Esophagus muscularis mucosa (tissue), 4 donors: ENCODE measurements at regions not wholly inside any gene's neighbourhood (a gene's known extent, or its start where the extent isn't known, plus 50 kb on each side); places are given as distances from the start of the nearest gene placed in this dataset.

ENCODE experiments used
- DNase-seq: peaks from one replicate; pipeline ENCODE4 v3.0.0-alpha.2; 2017; ENCODE audit errors: extremely low spot score
- H3K27ac ChIP-seq, 4 donors: fragments of 200-600 bp; sonication (generic); replicated peaks in 1 of 4; 1 replicate in 3 of 4; 2 replicates in 1 of 4; pipeline ENCODE4 v1.5.1; 2016 to 2019; ENCODE audit warnings: mild to moderate bottlenecking in 1 of 4
- H3K27me3 ChIP-seq, 4 donors: fragments of 200-600 bp; sonication (generic); one replicate each; pipeline versions ENCODE4 v1.5.1 to v1.6.0; 2016 to 2019
- H3K36me3 ChIP-seq, 4 donors: fragments of 200-600 bp; sonication (generic); one replicate each; pipeline ENCODE4 v1.5.1; 2016 to 2019
- H3K4me1 ChIP-seq, 4 donors: fragments of 200-600 bp; sonication (generic); one replicate each; pipeline ENCODE4 v1.5.1; 2016 to 2019
- H3K4me3 ChIP-seq, 4 donors: fragments of 200-600 bp; sonication (generic); 1 replicate in 2 of 4; 2 replicates in 2 of 4; pipeline ENCODE4 v1.5.1; 2016 to 2019; ENCODE audit warnings: mild to moderate bottlenecking in 4 of 4, moderate library complexity in 1 of 4
- H3K9me3 ChIP-seq, 4 donors: fragments of 200-600 bp; sonication (generic); 1 replicate in 3 of 4; 2 replicates in 1 of 4; pipeline ENCODE4 v1.5.1; 2016 to 2019
- EP300 ChIP-seq: sonication (generic); formaldehyde crosslinking; IDR thresholded peaks from one replicate; pipeline ENCODE4 v1.6.1; 2017; ENCODE audit warnings: antibody characterized with exemption
- POLR2A ChIP-seq: fragments of 450-650 bp; IDR thresholded peaks from one replicate; pipeline ENCODE4 v1.6.1; 2017; ENCODE audit warnings: antibody characterized with exemption, moderate library complexity, mild to moderate bottlenecking, low read depth
- POLR2AphosphoS5 ChIP-seq, 2 donors: sonication (generic); formaldehyde crosslinking; IDR thresholded peaks; one replicate each; pipeline ENCODE4 v1.6.1; 2017; ENCODE audit warnings: antibody characterized with exemption in 2 of 2
- WGBS: methylation state at CpG from one replicate; pipeline ENCODE4 v1.1.5; 2018; 5-methylcytosine and 5-hydroxymethylcytosine counted together
- intact Hi-C: fragments of 100-400 bp; cut with DNase I; formaldehyde crosslinking; loops from one replicate; pipeline ENCODE4 v1.15.1; 2023
- TF ChIP-seq, protein P1 (sequence below), 3 experiments: fragments of 200-600 bp in 2 of 3; fragments of 450-650 bp in 1 of 3; sonication (generic) in 2 of 3; IDR thresholded peaks; one replicate each; pipeline ENCODE4 v1.5.1; 2017 to 2019; ENCODE audit warnings: antibody characterized with exemption in 3 of 3, mild to moderate bottlenecking in 2 of 3, moderate library complexity in 1 of 3

DNA sequence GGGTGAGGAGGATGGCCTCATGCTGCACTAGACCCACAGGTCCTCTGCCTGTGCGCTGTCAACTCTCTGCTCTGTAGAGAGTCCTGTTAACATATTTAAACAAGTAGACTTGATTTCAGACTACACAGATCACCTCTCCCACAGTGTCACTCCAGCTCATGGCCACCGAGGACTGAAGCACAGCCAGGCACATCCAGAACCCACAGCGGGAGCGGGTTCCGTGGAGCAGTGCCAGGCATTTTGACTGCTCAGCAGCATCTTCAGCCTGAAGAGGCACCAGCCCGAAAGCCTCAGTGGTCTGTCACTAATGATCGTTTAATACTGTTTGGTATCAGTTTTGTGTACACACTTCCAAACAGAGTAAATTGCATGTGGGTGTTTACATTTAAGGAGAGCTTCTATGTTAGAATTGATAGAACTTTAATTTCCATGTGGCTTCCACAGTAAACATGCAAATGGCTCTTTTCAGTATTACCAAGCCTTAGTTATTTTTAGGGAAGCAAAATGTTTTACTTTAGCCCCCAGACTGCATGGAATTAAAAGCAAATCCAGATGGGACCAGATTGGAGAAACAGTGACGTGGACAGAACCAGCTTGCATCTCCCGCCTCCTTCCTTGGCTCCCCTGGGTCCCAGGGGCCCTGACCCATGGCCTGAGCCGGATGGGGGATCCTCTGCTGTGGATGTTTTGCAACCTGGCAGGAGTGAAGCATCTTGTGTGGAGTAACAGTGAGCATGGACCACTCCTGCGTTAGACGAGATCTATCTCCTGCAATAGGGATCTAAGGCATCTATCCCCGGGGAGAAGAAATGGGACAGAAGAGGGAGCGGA lies 196.7 kb upstream of the CDH4 start:
- WGBS, result 75% methylated on average over 9 of the region's 14 CpGs
- DNase-seq, result no peak
- H3K36me3 ChIP-seq, result no peaks in the 10 kb centered on the region
- no peak overlapping the region for H3K4me3 ChIP-seq
- no peaks in the 10 kb centered on the region for H3K27me3 ChIP-seq
- peaks cover 0 to 21% (median 16%) of the 10 kb centered on the region in 4 donors for H3K4me1 ChIP-seq
- no peaks in the 10 kb centered on the region for H3K9me3 ChIP-seq
- no peak for TF ChIP-seq POLR2AphosphoS5 (IDR thresholded peaks at IDR 0.05)
- TF ChIP-seq EP300, result no peak
- TF ChIP-seq, protein P1, sequence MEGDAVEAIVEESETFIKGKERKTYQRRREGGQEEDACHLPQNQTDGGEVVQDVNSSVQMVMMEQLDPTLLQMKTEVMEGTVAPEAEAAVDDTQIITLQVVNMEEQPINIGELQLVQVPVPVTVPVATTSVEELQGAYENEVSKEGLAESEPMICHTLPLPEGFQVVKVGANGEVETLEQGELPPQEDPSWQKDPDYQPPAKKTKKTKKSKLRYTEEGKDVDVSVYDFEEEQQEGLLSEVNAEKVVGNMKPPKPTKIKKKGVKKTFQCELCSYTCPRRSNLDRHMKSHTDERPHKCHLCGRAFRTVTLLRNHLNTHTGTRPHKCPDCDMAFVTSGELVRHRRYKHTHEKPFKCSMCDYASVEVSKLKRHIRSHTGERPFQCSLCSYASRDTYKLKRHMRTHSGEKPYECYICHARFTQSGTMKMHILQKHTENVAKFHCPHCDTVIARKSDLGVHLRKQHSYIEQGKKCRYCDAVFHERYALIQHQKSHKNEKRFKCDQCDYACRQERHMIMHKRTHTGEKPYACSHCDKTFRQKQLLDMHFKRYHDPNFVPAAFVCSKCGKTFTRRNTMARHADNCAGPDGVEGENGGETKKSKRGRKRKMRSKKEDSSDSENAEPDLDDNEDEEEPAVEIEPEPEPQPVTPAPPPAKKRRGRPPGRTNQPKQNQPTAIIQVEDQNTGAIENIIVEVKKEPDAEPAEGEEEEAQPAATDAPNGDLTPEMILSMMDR (IDR thresholded peaks at IDR 0.05), result no peak
- no peak for TF ChIP-seq POLR2A
- intact Hi-C loops, result no loop called here
- H3K27ac ChIP-seq, result no peak overlapping the region

DNA sequence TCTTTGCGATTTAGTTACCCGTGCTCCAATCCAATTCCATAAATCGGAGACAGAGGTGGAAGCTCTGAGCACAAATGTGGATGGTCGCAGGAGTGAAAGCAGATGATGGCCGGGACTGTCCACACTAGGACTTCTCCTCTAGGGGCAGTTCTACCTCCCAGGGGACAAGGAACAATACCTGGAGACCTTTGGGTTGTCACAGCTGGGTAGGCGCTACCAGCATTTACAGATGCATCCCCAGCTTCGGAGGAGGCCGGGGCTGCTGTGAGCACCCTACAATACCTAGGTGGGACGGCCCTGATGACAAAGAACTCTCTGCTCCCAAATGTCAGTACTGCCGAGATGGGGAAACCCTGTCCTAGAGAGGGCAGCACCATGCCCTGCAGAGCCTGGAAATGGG lies 195.9 kb upstream of the CDH4 start:
- H3K4me1 ChIP-seq, result peaks cover 0 to 21% (median 16%) of the 10 kb centered on the region in 4 donors
- intact Hi-C loops, result no loop called here
- no peak overlapping the region for H3K4me3 ChIP-seq
- no peaks in the 10 kb centered on the region for H3K36me3 ChIP-seq
- TF ChIP-seq, protein P1 (IDR thresholded peaks at IDR 0.05), result no peak
- no peak for TF ChIP-seq POLR2AphosphoS5 (IDR thresholded peaks at IDR 0.05)
- TF ChIP-seq POLR2A, result no peak
- TF ChIP-seq EP300, result no peak
- 96% methylated on average over 4 of the region's 10 CpGs for WGBS
- no peaks in the 10 kb centered on the region for H3K27me3 ChIP-seq
- DNase-seq, result no peak
- no peaks in the 10 kb centered on the region for H3K9me3 ChIP-seq
- no peak overlapping the region for H3K27ac ChIP-seq

DNA sequence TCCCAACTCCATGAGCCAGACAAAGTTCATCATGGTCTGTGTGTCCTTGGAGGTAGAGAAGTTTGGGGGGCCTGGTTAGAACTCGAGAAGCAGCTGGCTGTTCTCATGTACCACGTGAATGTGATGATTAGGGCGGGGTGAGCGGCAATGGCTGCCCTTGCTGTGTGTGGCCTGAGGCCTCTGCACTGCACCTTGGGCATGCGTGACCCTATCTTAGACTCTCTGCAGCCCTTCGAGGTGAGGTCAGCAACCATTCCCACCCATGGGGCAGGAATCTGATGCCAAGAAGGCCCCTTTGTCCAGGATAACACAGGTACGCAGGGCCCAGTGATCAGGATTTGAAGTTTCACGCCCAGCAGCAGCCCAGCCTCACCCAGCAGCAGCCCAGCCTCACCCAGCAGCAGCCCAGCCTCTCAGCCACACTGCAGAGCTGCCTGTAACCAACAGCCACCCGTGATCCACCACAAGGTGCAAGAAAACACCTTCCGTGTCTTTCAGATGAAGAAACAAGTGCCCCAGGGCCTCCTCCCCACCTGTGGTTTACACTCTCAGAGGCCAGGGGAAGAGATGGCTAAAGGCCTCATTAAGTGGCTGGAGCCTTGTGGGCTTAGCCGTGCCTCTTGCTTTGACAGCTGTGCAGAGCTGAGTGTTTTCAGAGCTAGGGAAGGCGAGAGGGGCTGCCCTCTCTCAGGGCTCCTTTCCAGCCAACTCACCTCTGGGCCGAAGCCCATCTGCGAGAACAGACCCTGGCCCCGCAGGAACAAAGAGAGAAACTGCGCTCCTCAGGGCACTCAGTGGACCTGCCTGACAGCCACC lies 195.2 kb upstream of the CDH4 start:
- no peaks in the 10 kb centered on the region for H3K36me3 ChIP-seq
- intact Hi-C loops, result no loop called here
- H3K4me3 ChIP-seq, result no peak overlapping the region
- DNase-seq, result no peak
- H3K27me3 ChIP-seq, result no peaks in the 10 kb centered on the region
- WGBS, result 71% methylated on average over 16 of the region's 16 CpGs
- TF ChIP-seq POLR2AphosphoS5 (IDR thresholded peaks at IDR 0.05), result no peak
- TF ChIP-seq, protein P1 (IDR thresholded peaks at IDR 0.05), result no peak
- H3K9me3 ChIP-seq, result no peaks in the 10 kb centered on the region
- H3K27ac ChIP-seq, result no peak overlapping the region
- peaks cover 0 to 21% (median 16%) of the 10 kb centered on the region in 4 donors for H3K4me1 ChIP-seq

DNA sequence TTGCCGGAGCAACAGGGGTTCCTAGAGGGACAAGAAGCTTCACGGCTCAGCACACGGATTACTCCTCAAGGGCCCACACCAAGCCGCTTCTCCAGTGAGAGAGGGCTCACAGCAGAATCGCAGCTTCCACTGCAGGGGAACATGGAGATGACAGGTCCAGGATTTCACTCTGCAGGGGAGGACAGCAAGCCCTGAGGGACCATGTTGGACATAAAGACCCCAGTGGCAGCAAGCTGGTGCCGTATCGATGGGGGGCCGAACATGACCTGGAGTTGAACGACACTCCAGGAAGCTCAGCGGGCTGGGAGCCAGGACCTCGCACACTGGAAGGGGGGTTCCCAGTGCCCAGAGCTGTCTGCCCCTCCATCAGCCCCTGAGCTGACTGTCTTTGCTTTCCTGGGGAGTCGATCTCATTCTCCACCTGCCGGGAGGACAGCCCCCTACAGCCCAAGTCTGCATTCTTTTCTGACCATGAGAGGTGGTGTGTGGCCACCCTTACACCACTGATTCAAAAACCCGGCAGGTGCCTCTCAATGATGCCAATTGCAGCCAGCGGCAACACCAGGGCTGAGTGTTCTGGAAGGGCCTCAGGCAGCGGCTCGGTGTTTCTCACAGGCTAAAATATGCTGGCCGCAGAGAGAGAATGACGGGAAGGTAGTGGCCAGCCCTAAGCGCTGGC lies 194.5 kb upstream of the CDH4 start:
- Histone ChIP-seq H3K9me3 (no peaks in the 10 kb centered on the region), H3K36me3 (no peaks in the 10 kb centered on the region), H3K4me1 (peaks cover 0 to 20% (median 15%) of the 10 kb centered on the region in 4 donors), H3K27ac (no peak overlapping the region), H3K4me3 (no peak overlapping the region), H3K27me3 (no peaks in the 10 kb centered on the region)
- intact Hi-C loops, result no loop called here
- DNase-seq, result no peak
- WGBS, result 73% methylated on average over 8 of the region's 20 CpGs
- TF ChIP-seq POLR2A, result no peak
- TF ChIP-seq POLR2AphosphoS5 (IDR thresholded peaks at IDR 0.05), result no peak
- TF ChIP-seq EP300, result no peak
- TF ChIP-seq, protein P1 (IDR thresholded peaks at IDR 0.05), result no peak
